Mesenchymal stem cell (in vitro differentiated cells and primary cell): ENCODE measurements at regions not wholly inside any gene's neighbourhood (a gene's known extent, or its start where the extent isn't known, plus 50 kb on each side); places are given as distances from the start of the nearest gene placed in this dataset.

Source experiments
- DNase-seq: peaks from one replicate; pipeline ENCODE4 v3.0.0-alpha.2; 2013
- H2AFZ ChIP-seq: one replicate; pipeline ENCODE4 v1.6.1; 2013; ENCODE audit warnings: low read depth, mild to moderate bottlenecking, control low read depth, inconsistent platforms, low read length, moderate library complexity
- H2AK5ac ChIP-seq: 2 replicates; pipeline ENCODE4 v1.6.1; 2013; ENCODE audit warnings: low read length, moderate library complexity, mild to moderate bottlenecking, inconsistent platforms; ENCODE audit not compliant: severe bottlenecking
- H2BK120ac ChIP-seq: one replicate; pipeline ENCODE4 v1.6.1; 2013; ENCODE audit warnings: low read depth, mild to moderate bottlenecking, inconsistent platforms, low read length, moderate library complexity
- H2BK12ac ChIP-seq, 2 experiments: one replicate each; pipeline ENCODE4 v1.6.1; 2013; ENCODE audit warnings: inconsistent platforms in 2 of 2, low read length in 2 of 2, mild to moderate bottlenecking in 2 of 2, moderate library complexity in 2 of 2, control low read depth in 1 of 2
- H2BK15ac ChIP-seq: one replicate; pipeline ENCODE4 v1.6.1; 2013; ENCODE audit warnings: mild to moderate bottlenecking, low read depth, inconsistent platforms; ENCODE audit not compliant: poor library complexity, severe bottlenecking
- H2BK5ac ChIP-seq: 2 replicates; pipeline ENCODE4 v1.6.1; 2013; ENCODE audit warnings: low read depth, mild to moderate bottlenecking, low read length, control low read depth, inconsistent platforms; ENCODE audit not compliant: poor library complexity, severe bottlenecking
- H3K14ac ChIP-seq, 2 experiments: one replicate each; pipeline ENCODE4 v1.6.1; 2013; ENCODE audit warnings: inconsistent platforms in 2 of 2, low read length in 2 of 2, control low read depth in 1 of 2, mild to moderate bottlenecking in 1 of 2, moderate library complexity in 1 of 2
- H3K18ac ChIP-seq, 2 experiments: one replicate each; pipeline ENCODE4 v1.6.1; 2013; ENCODE audit warnings: inconsistent platforms in 2 of 2, low read length in 2 of 2, control low read depth in 1 of 2, low read depth in 1 of 2, mild to moderate bottlenecking in 1 of 2
- H3K23ac ChIP-seq, 2 experiments: one replicate each; pipeline ENCODE4 v1.6.1; 2013; ENCODE audit warnings: inconsistent platforms in 2 of 2, low read length in 2 of 2, mild to moderate bottlenecking in 2 of 2, moderate library complexity in 2 of 2, control low read depth in 1 of 2
- H3K27ac ChIP-seq: 2 replicates; pipeline ENCODE4 v1.5.1; 2013; ENCODE audit warnings: mild to moderate bottlenecking, moderate library complexity, low read length, control low read depth, inconsistent platforms; ENCODE audit not compliant: poor library complexity, severe bottlenecking
- H3K27me3 ChIP-seq, 2 experiments: 2 replicates each; pipeline versions ENCODE4 v1.6.1 to v1.7.0; 2013; ENCODE audit warnings: low read length in 2 of 2, mild to moderate bottlenecking in 2 of 2, moderate library complexity in 2 of 2, control low read depth in 1 of 2, inconsistent platforms in 1 of 2; ENCODE audit not compliant: control insufficient read depth in 1 of 2, insufficient read depth in 1 of 2
- H3K36me3 ChIP-seq, 2 experiments: 2 replicates each; pipeline versions ENCODE4 v1.6.1 to v1.7.0; 2013; ENCODE audit warnings: low read length in 2 of 2, control low read depth in 1 of 2, inconsistent platforms in 1 of 2, low read depth in 1 of 2, mild to moderate bottlenecking in 1 of 2; ENCODE audit not compliant: insufficient read depth in 2 of 2, control insufficient read depth in 1 of 2
- H3K4ac ChIP-seq, 2 experiments: one replicate each; pipeline ENCODE4 v1.6.1; 2013; ENCODE audit warnings: inconsistent platforms in 2 of 2, low read length in 2 of 2, mild to moderate bottlenecking in 2 of 2, moderate library complexity in 2 of 2, control low read depth in 1 of 2, low read depth in 1 of 2
- H3K4me1 ChIP-seq: 2 replicates; pipeline ENCODE4 v1.6.1; 2013; ENCODE audit warnings: low read depth, low read length, control low read depth; ENCODE audit not compliant: control insufficient read depth, insufficient read depth
- H3K4me2 ChIP-seq: 2 replicates; pipeline ENCODE4 v1.6.1; 2013; ENCODE audit warnings: low read length, mild to moderate bottlenecking, inconsistent platforms; ENCODE audit not compliant: poor library complexity, severe bottlenecking
- H3K4me3 ChIP-seq, 2 experiments: 2 replicates each; pipeline versions ENCODE4 v1.5.1 to v1.7.0; 2013; ENCODE audit warnings: low read length in 2 of 2, mild to moderate bottlenecking in 2 of 2, control low read depth in 1 of 2, low read depth in 1 of 2; ENCODE audit not compliant: insufficient read depth in 1 of 2
- H3K79me1 ChIP-seq: replicated peaks from 2 replicates; pipeline ENCODE4 v1.6.1; 2013; ENCODE audit warnings: mild to moderate bottlenecking, control low read depth, low read length, inconsistent platforms; ENCODE audit not compliant: poor library complexity, severe bottlenecking
- H3K9ac ChIP-seq: 2 replicates; pipeline ENCODE4 v1.7.0; 2013; ENCODE audit warnings: mild to moderate bottlenecking, low read length, moderate library complexity
- H3K9me3 ChIP-seq: 2 replicates; pipeline ENCODE4 v1.7.0; 2013; ENCODE audit warnings: mild to moderate bottlenecking, low read length; ENCODE audit not compliant: control insufficient read depth
- H4K8ac ChIP-seq: one replicate; pipeline ENCODE4 v1.6.1; 2013; ENCODE audit warnings: inconsistent platforms, mild to moderate bottlenecking, low read length, moderate library complexity
- H4K91ac ChIP-seq: one replicate; pipeline ENCODE4 v1.6.1; 2013; ENCODE audit warnings: mild to moderate bottlenecking, low read length, inconsistent platforms
- WGBS: methylation state at CpG from one replicate; pipeline ENCODE4 v1.1.7; 2013; ENCODE audit warnings: mixed read lengths; 5-methylcytosine and 5-hydroxymethylcytosine counted together

DNA sequence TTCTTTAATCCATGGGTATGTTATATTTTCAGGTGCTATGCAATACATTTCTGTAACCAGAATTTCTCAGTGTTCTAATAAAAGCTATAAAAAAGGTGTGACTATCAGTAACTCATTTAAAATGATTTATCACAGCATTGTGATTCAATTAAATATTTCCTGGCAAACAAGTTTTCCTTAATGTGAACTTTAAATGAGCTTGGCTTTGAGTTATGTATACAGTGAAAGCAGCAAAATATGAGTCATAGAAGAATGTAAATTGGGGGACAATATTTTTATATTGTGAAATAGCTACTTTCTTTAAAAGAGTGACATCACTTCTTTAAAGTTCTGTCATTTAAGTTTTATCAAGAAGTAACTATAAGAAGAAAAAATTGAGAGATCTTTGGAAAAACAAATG is 484.9 kb upstream of the MAN1A1 start:
- Histone ChIP-seq H3K79me1 (no peaks in the 10 kb centered on the region), H3K9me3 (no peaks in the 10 kb centered on the region), H2BK15ac (no peak overlapping the region), H3K9ac (no peak overlapping the region), H3K36me3 (no peaks in the 10 kb centered on the region), H3K27me3 (no peaks in the 10 kb centered on the region), H4K8ac (no peak overlapping the region), H2AK5ac (no peak overlapping the region), H3K18ac (no peak overlapping the region), H3K23ac (no peak overlapping the region), H3K4me1 (no peaks in the 10 kb centered on the region), H3K4me3 (no peak overlapping the region), H3K4ac (no peak overlapping the region), H3K4me2 (no peak overlapping the region), H2BK12ac (no peak overlapping the region), H2AFZ (no peak overlapping the region), H2BK120ac (no peak overlapping the region), H4K91ac (no peak overlapping the region), H3K14ac (no peak overlapping the region), H3K27ac (no peak overlapping the region), H2BK5ac (no peak overlapping the region)
- no peak for DNase-seq

DNA sequence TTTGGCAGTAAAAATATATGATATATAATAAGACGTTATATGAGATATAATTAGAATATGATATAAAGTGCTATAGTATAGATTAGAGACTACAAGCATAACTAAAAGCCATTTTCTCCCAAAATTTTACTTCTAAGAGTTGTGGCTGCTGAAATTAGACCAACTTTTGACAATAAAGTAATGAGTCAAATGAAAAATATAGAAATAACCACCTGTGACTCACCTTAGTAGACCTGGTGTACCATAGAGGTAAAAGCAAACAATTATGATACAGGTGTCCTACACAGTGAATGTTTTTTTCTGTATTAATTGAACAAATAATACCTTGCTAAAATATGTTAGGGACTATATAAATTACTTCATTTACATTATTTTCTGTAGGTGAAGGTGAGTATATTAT is 482.9 kb upstream of the MAN1A1 start:
- no peak overlapping the region for H2BK120ac ChIP-seq
- WGBS = no CpG with 5 or more reads among the region's 1 CpG

DNA sequence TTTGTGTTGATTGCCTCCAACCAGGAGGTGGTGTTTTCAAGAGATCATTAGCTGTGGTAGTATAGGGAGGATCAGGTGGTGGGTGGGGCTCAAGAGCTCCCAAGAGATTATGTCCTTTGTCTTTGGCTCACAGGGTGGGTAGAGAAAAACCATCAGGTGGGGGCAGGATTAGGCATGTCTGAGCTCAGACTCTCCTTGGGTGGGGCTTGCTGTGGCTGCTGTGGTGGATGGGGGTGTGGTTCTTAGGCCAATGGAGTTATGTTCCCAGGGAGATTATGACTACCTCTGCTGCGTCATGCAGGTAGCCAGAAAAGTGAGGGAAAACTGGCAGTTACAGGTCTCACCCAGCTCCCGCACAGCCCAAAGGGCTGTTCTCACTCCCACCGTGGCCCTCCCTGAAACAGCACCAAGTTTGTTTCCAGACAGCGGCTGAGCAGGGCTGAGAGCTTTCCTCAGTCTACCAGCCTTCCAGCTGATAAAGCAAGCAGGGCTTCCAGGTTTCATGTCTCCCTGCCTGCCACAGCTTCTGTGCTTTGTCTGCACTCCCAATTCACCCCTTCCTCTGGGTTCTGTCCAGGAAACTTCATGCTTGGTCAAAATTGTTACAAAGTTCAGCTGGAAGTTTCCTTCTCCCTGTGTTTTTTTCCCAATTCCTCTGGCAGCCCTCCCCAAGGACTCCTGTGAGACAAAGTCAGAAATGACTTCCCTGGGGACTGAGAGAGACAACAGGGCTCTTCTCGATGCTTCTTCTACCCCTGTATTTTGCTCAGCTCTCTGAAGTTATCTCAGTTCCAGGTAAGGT is 481.1 kb upstream of the MAN1A1 start:
- Histone ChIP-seq H3K4me2 (no peak overlapping the region), H3K9ac (no peak overlapping the region), H3K9me3 (peaks cover 4% of the 10 kb centered on the region), H4K91ac (no peak overlapping the region), H3K4ac (no peak overlapping the region), H3K79me1 (no peaks in the 10 kb centered on the region), H2BK12ac (no peak overlapping the region), H3K4me1 (no peaks in the 10 kb centered on the region), H2BK5ac (no peak overlapping the region), H2AFZ (no peak overlapping the region), H3K23ac (no peak overlapping the region), H2BK15ac (no peak overlapping the region), H3K27me3 (no peaks in the 10 kb centered on the region), H4K8ac (no peak overlapping the region), H3K36me3 (no peaks in the 10 kb centered on the region), H3K18ac (no peak overlapping the region), H3K14ac (no peak overlapping the region), H3K27ac (no peak overlapping the region), H3K4me3 (no peak overlapping the region), H2BK120ac (no peak overlapping the region), H2AK5ac (no peak overlapping the region)
- no peak for DNase-seq
- WGBS = 85% methylated on average over 5 of the region's 5 CpGs

More for the DNA sequence above, 482.9 kb upstream of the MAN1A1 start:
- Histone ChIP-seq H3K4me1 (no peaks in the 10 kb centered on the region), H3K4me3 (no peak overlapping the region), H3K14ac (no peak overlapping the region), H4K91ac (no peak overlapping the region), H3K79me1 (no peaks in the 10 kb centered on the region), H4K8ac (no peak overlapping the region), H3K23ac (no peak overlapping the region), H3K18ac (no peak overlapping the region), H3K9me3 (peaks cover 4% of the 10 kb centered on the region), H2AK5ac (no peak overlapping the region), H3K4me2 (no peak overlapping the region), H3K36me3 (no peaks in the 10 kb centered on the region), H3K4ac (no peak overlapping the region), H2BK5ac (no peak overlapping the region), H2BK12ac (no peak overlapping the region), H3K27ac (no peak overlapping the region), H3K27me3 (no peaks in the 10 kb centered on the region), H2BK15ac (no peak overlapping the region), H2AFZ (no peak overlapping the region), H3K9ac (no peak overlapping the region)
- no peak for DNase-seq

DNA sequence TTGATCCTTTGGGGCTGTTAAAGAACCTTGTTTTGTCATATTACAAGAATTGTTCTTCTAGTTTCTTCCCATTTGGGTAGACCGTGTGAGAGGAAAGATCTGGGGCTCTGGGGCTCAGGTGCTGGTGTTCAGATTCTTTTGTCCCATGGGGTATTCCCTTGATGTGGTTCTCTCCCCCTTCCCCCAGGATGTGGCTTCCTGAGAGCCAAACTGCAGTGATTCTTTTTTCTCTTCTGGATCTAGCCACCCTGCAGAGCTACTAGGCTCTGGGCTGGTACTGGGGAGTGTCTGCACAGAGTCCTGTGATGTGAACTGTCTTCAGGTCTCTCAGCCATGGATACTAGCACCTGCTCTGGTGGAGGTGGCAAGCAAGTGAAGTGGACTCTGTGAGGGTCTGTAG is 480.5 kb upstream of the MAN1A1 start:
- 92% methylated on average over 1 of the region's 1 CpG for WGBS
- Histone ChIP-seq H2BK15ac (no peak overlapping the region), H3K9me3 (peaks cover 4% of the 10 kb centered on the region), H3K14ac (no peak overlapping the region), H4K91ac (no peak overlapping the region), H2AK5ac (no peak overlapping the region), H3K36me3 (no peaks in the 10 kb centered on the region), H3K79me1 (no peaks in the 10 kb centered on the region), H3K4me3 (no peak overlapping the region), H3K4ac (no peak overlapping the region), H4K8ac (no peak overlapping the region), H3K9ac (no peak overlapping the region), H3K4me1 (no peaks in the 10 kb centered on the region), H2BK120ac (no peak overlapping the region), H3K4me2 (no peak overlapping the region), H3K23ac (no peak overlapping the region), H3K18ac (no peak overlapping the region), H2BK5ac (no peak overlapping the region), H3K27ac (no peak overlapping the region), H2AFZ (no peak overlapping the region), H3K27me3 (no peaks in the 10 kb centered on the region), H2BK12ac (no peak overlapping the region)
- no peak for DNase-seq
